Adipocyte (in vitro differentiated cells): ENCODE measurements at regions not wholly inside any gene's neighbourhood (a gene's known extent, or its start where the extent isn't known, plus 50 kb on each side); places are given as distances from the start of the nearest gene placed in this dataset.
"Not testable (repeated sequence)": the region's sequence is repeated elsewhere in the genome, so short reads cannot be mapped to it uniquely, and the experiment has no call there.

Source experiments
- DNase-seq: peaks from one replicate; pipeline ENCODE4 v3.0.0-alpha.2; 2015; ENCODE audit warnings: low read depth
- H3K27me3 ChIP-seq: replicated peaks from 2 replicates; pipeline ENCODE4 v1.7.0; 2013; ENCODE audit warnings: mild to moderate bottlenecking, low read length, moderate library complexity; ENCODE audit not compliant: control insufficient read depth, insufficient read depth
- H3K36me3 ChIP-seq: 2 replicates; pipeline ENCODE4 v1.7.0; 2013; ENCODE audit warnings: low read length, mild to moderate bottlenecking, moderate library complexity; ENCODE audit not compliant: control insufficient read depth, insufficient read depth, severe bottlenecking
- H3K4me1 ChIP-seq: 2 replicates; pipeline ENCODE4 v1.7.0; 2013; ENCODE audit warnings: mild to moderate bottlenecking, low read length, moderate library complexity; ENCODE audit not compliant: control insufficient read depth, insufficient read depth
- H3K4me3 ChIP-seq: 2 replicates; pipeline ENCODE4 v1.7.0; 2013; ENCODE audit warnings: mild to moderate bottlenecking, low read length, moderate library complexity
- H3K9ac ChIP-seq: 2 replicates; pipeline ENCODE4 v1.7.0; 2013; ENCODE audit warnings: mild to moderate bottlenecking, low read length, moderate library complexity
- H3K9me3 ChIP-seq: 2 replicates; pipeline ENCODE4 v1.7.0; 2013; ENCODE audit warnings: mild to moderate bottlenecking, low read length, moderate library complexity; ENCODE audit not compliant: control insufficient read depth

DNA sequence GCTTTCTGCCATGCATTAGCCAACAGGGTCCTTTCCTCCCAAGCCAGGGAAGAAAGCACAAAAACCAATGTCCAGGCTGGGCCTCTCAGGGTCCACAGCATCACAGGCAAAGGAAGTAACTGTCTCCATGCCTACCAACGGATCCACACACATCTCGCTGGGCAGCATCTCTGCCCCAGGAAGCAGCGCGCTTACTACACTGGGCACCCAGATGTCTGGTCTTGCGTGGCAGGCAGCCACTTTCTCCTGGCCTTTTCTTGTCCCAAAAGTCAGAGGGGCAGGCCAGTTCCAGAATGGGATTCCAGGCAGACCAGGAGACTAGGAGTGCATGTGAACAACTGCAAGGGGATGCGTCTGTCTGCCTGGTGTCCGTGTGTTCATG is 153.3 kb upstream of the PLGLB2 start:
- not testable (repeated sequence) for H3K4me1 ChIP-seq, H3K9ac ChIP-seq, H3K9me3 ChIP-seq, H3K4me3 ChIP-seq, H3K36me3 ChIP-seq, H3K27me3 ChIP-seq
- DNase-seq, result peak; percentile 3

DNA sequence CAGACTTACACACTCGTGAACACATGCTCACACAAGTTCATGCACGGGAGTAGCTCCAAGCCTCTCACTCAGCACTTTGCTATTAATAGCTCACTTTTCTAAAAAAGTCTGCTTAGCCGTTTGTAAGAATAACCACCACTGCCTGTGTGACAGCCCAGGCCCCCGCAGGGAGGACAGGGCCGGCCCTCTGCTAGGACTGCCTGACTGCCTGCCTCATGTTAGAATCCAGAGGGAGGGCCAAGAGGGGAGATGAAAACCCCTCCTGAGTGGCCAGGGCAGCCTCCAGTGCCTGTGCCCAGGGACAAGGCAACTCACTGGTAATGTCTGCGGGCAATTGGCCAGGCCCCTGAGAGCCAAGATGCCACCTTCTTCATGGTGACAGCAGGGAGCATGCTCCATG is 152.9 kb upstream of the PLGLB2 start:
- H3K9ac ChIP-seq, H3K9me3 ChIP-seq, H3K4me3 ChIP-seq, H3K27me3 ChIP-seq, H3K4me1 ChIP-seq, H3K36me3 ChIP-seq: not testable (repeated sequence)
- DNase-seq, result peak; percentile 0

- not testable (repeated sequence) for H3K36me3 ChIP-seq, H3K27me3 ChIP-seq, H3K4me1 ChIP-seq, H3K9me3 ChIP-seq, H3K4me3 ChIP-seq, DNase-seq, H3K9ac ChIP-seq
Measured at GRCh38 chr2:87600961-87601360, 146.9 kb upstream of the PLGLB2 start.

GRCh38 chr2:87602118-87602517 is 145.8 kb upstream of the PLGLB2 start:
- H3K9me3 ChIP-seq, H3K9ac ChIP-seq, H3K27me3 ChIP-seq, DNase-seq, H3K4me3 ChIP-seq, H3K36me3 ChIP-seq, H3K4me1 ChIP-seq: not testable (repeated sequence)

DNA sequence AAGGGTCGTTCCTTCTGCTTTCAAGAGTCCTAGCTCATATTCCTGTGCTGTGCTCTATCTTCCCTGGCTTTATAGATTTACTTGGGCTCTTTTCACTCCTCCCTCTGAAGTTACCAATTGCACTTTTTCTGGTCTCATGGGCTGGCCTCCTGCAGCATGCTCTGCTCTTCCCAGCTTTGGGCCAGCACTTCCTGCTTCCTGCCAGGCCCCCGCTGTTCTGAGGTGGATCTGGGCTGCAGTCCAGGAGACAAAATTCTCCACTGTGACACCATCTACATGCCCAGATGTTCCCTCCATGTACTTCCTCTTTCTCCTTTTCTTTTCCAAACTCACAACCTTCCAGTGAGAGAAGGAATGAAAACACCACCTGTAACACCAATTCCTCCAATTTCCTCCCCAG is 145.2 kb upstream of the PLGLB2 start:
- not testable (repeated sequence) for H3K9ac ChIP-seq, H3K9me3 ChIP-seq, H3K4me1 ChIP-seq, H3K4me3 ChIP-seq, H3K27me3 ChIP-seq, DNase-seq, H3K36me3 ChIP-seq

DNA sequence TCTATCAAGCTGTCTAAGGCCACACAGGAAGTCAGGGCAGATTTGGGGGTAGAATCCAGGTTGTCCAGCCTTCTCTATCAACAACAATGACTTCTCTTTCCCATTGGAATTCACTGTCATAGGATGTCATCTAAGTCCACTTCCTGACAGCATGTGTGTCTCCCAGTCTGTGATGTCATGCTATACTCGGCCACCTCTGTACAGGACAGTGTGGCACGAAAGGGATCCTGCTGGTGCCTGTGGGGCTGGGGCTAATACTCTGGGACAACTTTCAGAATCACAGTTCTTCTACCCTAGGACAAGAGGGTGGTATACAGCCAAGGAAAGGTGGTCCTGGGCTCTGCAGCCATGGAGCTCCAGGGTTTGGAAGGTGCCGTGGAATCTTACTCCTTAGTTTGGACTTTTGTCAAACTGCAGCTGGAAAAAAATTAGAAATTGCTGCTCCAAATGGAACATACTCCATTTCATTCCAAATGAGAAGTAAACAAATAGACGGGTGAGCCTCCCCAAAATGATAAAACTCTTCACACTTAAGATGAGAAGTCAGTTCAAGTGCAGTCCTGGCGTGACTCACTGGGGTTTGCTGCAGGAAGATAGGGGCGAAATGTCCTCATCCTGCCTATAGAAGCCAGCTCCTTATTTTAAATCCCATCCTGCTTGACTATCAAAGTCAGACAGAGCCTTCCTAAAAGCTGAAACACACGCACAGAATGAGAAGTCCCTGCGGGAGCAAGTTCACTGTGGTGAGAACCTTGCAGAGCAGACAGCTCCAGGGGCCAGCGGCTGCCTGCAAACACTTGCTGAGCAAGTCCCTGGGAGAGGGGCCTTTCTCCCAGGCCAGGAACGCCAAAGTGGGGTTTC is 144.2 kb upstream of the PLGLB2 start:
- H3K4me3 ChIP-seq, H3K4me1 ChIP-seq, H3K36me3 ChIP-seq, H3K9ac ChIP-seq, H3K9me3 ChIP-seq, H3K27me3 ChIP-seq: not testable (repeated sequence)
- DNase-seq, result peak; percentile 7

- not testable (repeated sequence) for H3K9ac ChIP-seq, H3K4me3 ChIP-seq, H3K36me3 ChIP-seq, H3K4me1 ChIP-seq, H3K27me3 ChIP-seq, H3K9me3 ChIP-seq
- DNase-seq, result peak; percentile 8
Measured at GRCh38 chr2:87604279-87604818, 143.5 kb upstream of the PLGLB2 start.

GRCh38 chr2:87604980-87605379 is 142.9 kb upstream of the PLGLB2 start:
- H3K27me3 ChIP-seq, H3K9me3 ChIP-seq, H3K4me3 ChIP-seq, H3K9ac ChIP-seq, H3K36me3 ChIP-seq, H3K4me1 ChIP-seq: not testable (repeated sequence)
- DNase-seq, result peak; percentile 4

GRCh38 chr2:87608377-87609166 is 139.3 kb upstream of the PLGLB2 start:
- not testable (repeated sequence) for H3K27me3 ChIP-seq, H3K9me3 ChIP-seq, H3K9ac ChIP-seq, H3K4me1 ChIP-seq, H3K4me3 ChIP-seq, DNase-seq, H3K36me3 ChIP-seq

DNA sequence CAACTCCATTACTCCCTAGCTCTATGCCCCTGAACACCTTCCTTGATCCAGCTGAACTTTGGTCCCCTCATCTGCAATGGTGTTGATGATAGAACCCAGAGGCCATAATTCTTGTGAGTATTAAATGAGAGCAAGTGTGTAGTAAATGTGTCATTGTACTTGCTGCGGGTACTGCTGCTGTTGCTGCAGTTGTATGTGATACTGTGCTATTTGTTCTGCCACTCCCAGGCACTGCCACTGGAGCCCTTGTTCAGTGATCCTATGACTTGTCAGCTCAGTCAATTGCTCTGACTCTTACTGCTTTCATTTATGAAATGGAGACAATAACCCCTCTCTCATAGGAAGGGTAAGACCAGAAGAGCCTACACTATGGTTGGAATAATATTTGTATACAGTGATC is 136.9 kb upstream of the PLGLB2 start:
- not testable (repeated sequence) for H3K4me3 ChIP-seq, DNase-seq, H3K4me1 ChIP-seq, H3K36me3 ChIP-seq, H3K9ac ChIP-seq, H3K9me3 ChIP-seq, H3K27me3 ChIP-seq

GRCh38 chr2:87611416-87611815 is 136.5 kb upstream of the PLGLB2 start:
- not testable (repeated sequence) for H3K9me3 ChIP-seq, DNase-seq, H3K9ac ChIP-seq, H3K36me3 ChIP-seq, H3K4me1 ChIP-seq, H3K27me3 ChIP-seq, H3K4me3 ChIP-seq
